Stimulated activated CD4-positive, alpha-beta T cell treated with anti-CD3 and anti-CD28 coated beads, Interleukin-12 subunit alpha, Interleukin-12 subunit beta, amount 100 ng/mL, for 24 hours (primary cell): ENCODE measurements at regions not wholly inside any gene's neighbourhood (a gene's known extent, or its start where the extent isn't known, plus 50 kb on each side); places are given as distances from the start of the nearest gene placed in this dataset.

Experiments
- DNase-seq, 2 experiments: peaks; one replicate each; pipeline ENCODE4 v3.0.0-alpha.2; 2020; ENCODE audit warnings: low read depth in 2 of 2

- DNase-seq, result no peak
These were observed 1168.7 kb upstream of the AUTS2 start for GRCh38 chr7:68429411-68430117.

GRCh38 chr7:68432585-68432984, 1165.7 kb upstream of the AUTS2 start:
- DNase-seq, result no peak

- DNase-seq, result no peak
These were observed 1164.7 kb upstream of the AUTS2 start for GRCh38 chr7:68433462-68434070.

- no peak for DNase-seq
These were observed 1163.4 kb upstream of the AUTS2 start for GRCh38 chr7:68434857-68435256.

GRCh38 chr7:68438016-68438415, 1160.3 kb upstream of the AUTS2 start:
- DNase-seq, result no peak

- no peak for DNase-seq
These were observed 1159.5 kb upstream of the AUTS2 start for GRCh38 chr7:68438811-68439210.

- no peak for DNase-seq
These were observed 1158.4 kb upstream of the AUTS2 start for GRCh38 chr7:68439897-68440296.

GRCh38 chr7:68440866-68441265, 1157.4 kb upstream of the AUTS2 start:
- no peak for DNase-seq

- DNase-seq, result no peak
These were observed 1156.6 kb upstream of the AUTS2 start for GRCh38 chr7:68441645-68442044.

GRCh38 chr7:68442931-68443631, 1155.2 kb upstream of the AUTS2 start:
- DNase-seq, result no peak

- no peak for DNase-seq
These were observed 1154.2 kb upstream of the AUTS2 start for GRCh38 chr7:68444042-68444441.

- DNase-seq, result no peak
These were observed 1153.3 kb upstream of the AUTS2 start for GRCh38 chr7:68444956-68445355.

- no peak for DNase-seq
These were observed 1152.1 kb upstream of the AUTS2 start for GRCh38 chr7:68446183-68446582.

- DNase-seq, result no peak
These were observed 1149.2 kb upstream of the AUTS2 start for GRCh38 chr7:68449099-68449498.

- DNase-seq, result no peak
These were observed 1148.5 kb upstream of the AUTS2 start for GRCh38 chr7:68449816-68450215.

- DNase-seq, result no peak
These were observed 1143.3 kb upstream of the AUTS2 start for GRCh38 chr7:68454931-68455330.

GRCh38 chr7:68456469-68456868, 1141.8 kb upstream of the AUTS2 start:
- DNase-seq, result no peak

- DNase-seq, result no peak
These were observed 1140.8 kb upstream of the AUTS2 start for GRCh38 chr7:68457481-68457880.

- no peak for DNase-seq
These were observed 1140.0 kb upstream of the AUTS2 start for GRCh38 chr7:68458010-68458908.

- no peak for DNase-seq
These were observed 1136.8 kb upstream of the AUTS2 start for GRCh38 chr7:68461430-68461829.

GRCh38 chr7:68470836-68471435, 1127.3 kb upstream of the AUTS2 start:
- DNase-seq, result no peak

GRCh38 chr7:68472688-68473087, 1125.6 kb upstream of the AUTS2 start:
- DNase-seq, result no peak
